GM12892 (cell line): ENCODE measurements at regions not wholly inside any gene's neighbourhood (a gene's known extent, or its start where the extent isn't known, plus 50 kb on each side); places are given as distances from the start of the nearest gene placed in this dataset.

ENCODE experiments used
- DNase-seq: peaks from one replicate; pipeline ENCODE4 v3.0.0; 2011; ENCODE audit not compliant: insufficient read length
- FAIRE-seq: peaks from 2 replicates; lab custom pipeline; 2011; peaks lifted over from hg19 to GRCh38; lab: Jason Lieb, UNC
- POLR2A ChIP-seq: IDR thresholded peaks from 2 replicates; pipeline ENCODE4 v1.6.1; 2011; ENCODE audit warnings: low read depth, low read length, control low read depth
- POLR2AphosphoS5 ChIP-seq: IDR thresholded peaks from 2 replicates; pipeline ENCODE4 v1.6.1; 2011; ENCODE audit warnings: low read depth, low read length, control low read depth
- TAF1 ChIP-seq: IDR thresholded peaks from 2 replicates; pipeline ENCODE4 v1.6.1; 2011; ENCODE audit warnings: low read depth, mild to moderate bottlenecking, control low read depth, low read length, borderline replicate concordance

DNA sequence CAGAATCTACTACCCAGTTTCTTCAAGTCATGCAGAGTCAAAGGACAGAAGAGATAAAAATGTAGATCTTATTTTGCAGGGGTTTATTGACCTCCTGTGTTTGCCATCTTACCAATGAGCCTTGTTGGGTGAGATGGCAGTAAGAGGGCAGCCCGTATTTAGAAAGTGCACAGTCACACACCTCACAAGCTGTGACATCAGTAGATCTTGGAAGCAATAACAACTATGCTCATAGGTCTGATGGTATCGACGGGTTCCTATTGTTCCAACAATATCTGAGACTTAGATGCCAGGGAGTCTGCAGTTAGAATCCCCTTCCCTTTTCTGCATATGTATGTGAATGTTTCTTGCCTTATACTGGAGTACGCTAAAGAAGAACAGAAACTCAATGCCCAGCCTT is 189.0 kb upstream of the DYRK2 start:
- no peak for TF ChIP-seq TAF1
- TF ChIP-seq POLR2AphosphoS5, result no peak
- TF ChIP-seq POLR2A, result no peak

DNA sequence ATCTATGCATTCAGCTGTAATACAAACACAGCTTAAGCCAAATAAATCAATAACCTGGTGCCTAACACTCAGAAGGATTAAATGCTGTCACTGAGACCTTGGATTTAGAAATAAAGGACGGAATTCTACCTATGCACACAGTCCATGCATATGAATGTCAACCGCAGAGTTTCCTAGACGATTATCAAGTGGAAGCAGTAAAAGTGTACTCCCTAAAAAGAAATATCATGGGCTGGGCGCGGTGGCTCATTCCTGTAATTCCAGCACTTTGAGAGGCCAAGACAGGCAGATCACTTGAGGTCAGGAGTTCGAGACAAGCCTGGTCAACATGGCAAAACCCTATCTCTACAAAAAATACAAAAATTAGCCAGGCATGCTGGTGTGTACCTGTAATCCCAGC is 188.2 kb upstream of the DYRK2 start:
- TF ChIP-seq TAF1 (no peak), POLR2A (no peak), POLR2AphosphoS5 (no peak)
- DNase-seq (no peak), FAIRE-seq (no peak)

More for the DNA sequence above, 189.0 kb upstream of the DYRK2 start:
- DNase-seq (no peak), FAIRE-seq (no peak)

DNA sequence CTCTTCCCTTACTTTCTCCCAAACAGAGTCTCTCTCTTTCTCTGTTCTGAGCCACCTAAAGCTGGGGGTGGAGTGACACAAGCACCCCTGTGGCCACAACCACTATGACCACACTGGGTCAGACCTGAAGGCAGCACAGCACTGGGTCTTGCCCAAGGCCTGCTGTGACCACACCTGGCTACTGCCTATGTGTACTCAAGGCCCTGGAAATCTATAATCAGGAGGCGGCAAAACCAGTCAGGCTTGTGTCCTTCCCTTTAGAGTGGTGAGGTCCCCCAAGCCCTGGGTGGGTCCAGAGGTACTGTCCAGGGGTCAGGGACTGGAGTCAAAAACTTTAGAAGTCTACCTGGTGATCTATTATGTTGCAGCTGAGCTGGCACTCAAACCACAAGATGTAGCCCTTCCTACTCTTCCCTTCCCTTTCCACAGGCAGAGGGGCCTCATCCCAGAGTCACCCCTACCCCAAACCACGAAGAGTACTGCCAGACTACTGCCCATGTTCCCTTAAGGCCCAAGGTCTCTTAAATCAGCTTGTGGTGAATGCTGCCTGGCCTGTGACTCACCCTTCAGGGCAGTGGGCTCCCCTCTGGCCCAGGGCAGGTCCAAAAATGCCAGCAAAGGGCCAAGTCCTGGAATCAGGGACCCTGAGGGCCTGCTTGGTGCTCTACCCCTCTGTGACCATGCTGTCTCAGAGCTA is 179.8 kb upstream of the DYRK2 start:
- no peak for DNase-seq
- FAIRE-seq, result no peak
- TF ChIP-seq POLR2AphosphoS5, result no peak
- TF ChIP-seq TAF1, result no peak
- TF ChIP-seq POLR2A, result no peak

DNA sequence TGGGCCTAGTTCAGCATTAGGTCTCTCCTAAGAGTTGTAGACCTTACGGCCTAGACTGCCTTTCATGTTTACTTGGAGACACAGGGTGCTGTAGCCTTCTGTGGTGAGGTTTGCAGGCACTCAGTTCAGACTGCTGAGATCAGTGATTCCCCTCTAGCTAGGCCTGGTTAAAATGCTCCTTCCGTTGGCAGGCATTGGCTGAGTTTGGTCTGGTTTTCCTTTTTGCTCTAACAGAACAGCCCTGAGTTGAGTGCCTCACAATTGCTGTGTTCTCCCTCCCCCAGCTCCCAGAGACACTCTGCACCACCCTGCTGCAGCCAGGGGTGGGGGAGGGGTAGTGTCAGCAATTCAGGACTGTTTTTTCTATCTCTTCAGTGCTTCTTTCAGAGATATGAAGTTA is 178.9 kb upstream of the DYRK2 start:
- TF ChIP-seq POLR2AphosphoS5 (no peak), POLR2A (no peak), TAF1 (no peak)
- no peak for DNase-seq
- no peak for FAIRE-seq

DNA sequence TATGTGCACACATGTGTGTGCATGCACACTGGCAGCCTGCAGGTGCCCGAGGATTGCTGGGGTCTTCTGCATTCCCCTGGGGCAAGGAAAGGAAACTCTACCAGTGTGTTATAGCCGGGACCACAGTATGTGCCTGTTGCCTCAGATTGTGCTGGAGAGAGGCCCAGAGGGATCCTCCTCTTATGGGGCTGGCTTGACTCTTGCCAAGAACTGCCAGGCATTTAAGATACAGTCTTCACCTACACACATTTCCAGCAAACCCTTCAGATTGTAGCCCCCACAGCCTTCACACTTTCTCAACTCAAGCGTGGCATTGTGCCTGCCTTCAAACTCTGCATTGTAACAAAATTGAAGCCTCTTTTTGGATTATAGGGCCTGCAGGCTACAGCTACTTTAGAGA is 176.7 kb upstream of the DYRK2 start:
- FAIRE-seq (no peak), DNase-seq (no peak)
- TF ChIP-seq TAF1 (no peak), POLR2AphosphoS5 (no peak), POLR2A (no peak)

DNA sequence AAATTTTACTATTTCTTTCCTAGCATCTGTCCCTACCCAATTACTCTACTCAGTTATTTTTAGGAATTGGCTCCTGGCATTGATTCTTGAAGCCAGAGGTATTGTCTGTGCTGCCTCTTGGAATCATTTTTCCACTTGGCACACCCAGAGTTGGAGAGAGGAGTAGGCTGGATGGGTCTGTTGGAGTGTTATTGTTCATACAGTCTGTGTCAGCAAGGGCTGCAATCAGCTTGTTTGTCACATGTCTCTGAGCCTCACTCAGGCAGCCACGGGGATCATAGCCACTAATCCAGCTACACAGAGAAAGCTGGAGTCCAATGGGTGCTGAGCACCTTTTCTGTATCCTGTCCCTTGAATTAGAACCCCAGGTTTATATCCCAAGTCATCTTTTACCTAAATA is 176.0 kb upstream of the DYRK2 start:
- TF ChIP-seq POLR2AphosphoS5 (no peak), TAF1 (no peak), POLR2A (no peak)
- FAIRE-seq, result no peak
- no peak for DNase-seq

DNA sequence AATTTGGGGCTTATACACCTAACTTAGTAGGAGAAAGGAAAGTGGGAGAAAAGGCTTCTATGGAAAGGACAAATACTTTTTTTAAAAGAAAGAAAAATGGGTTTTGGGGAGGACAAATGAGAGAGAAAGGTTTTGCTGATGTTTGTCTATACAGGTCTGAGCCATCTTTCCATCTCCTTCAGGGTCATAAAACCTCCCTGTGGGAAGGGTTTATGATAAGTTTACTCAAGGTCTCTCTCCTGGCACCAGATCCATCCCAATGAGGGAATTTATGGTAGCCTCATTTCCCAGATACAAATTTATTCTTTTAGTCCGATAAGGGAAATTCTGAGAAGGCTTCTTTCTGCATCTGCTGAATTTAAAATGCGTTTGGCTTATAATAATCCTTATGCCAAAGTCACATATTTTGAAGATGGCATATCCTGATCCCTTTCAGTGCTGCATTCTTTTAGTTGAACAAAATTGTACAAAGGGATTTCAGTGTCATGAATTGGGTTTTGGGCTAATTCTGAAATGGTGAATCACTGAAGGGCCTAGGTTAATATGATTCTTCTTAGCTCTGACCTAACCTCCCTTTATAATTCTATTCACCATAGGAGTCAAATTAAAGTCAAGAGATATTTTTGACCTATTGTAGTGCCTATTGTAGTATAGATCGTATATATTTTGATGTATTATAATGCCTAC is 173.5 kb upstream of the DYRK2 start:
- peak; percentile 17 for FAIRE-seq
- no peak for DNase-seq

DNA sequence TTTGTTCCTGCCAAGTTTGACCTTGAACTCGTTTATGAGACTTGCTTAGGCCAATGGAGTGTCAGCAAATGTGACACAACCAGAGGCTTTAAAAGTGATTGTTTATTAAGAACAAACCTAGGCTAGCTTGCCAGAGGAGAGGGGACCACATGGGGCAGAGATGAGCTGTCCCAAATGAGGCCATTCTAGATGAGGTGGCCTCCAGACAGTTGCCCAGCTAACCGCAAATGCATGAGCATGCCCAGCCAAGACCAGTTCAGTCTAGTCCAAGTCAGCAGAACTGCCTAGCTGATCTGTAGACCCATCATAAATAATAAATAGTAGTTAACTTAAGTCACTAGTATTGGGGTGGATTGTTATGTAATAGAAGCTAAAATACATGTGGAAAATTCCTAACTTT is 172.8 kb upstream of the DYRK2 start:
- DNase-seq (no peak), FAIRE-seq (no peak)
- TF ChIP-seq POLR2AphosphoS5 (no peak), POLR2A (no peak), TAF1 (no peak)

More for the DNA sequence above, 173.5 kb upstream of the DYRK2 start:
- TF ChIP-seq POLR2A (no peak), TAF1 (no peak), POLR2AphosphoS5 (no peak)

DNA sequence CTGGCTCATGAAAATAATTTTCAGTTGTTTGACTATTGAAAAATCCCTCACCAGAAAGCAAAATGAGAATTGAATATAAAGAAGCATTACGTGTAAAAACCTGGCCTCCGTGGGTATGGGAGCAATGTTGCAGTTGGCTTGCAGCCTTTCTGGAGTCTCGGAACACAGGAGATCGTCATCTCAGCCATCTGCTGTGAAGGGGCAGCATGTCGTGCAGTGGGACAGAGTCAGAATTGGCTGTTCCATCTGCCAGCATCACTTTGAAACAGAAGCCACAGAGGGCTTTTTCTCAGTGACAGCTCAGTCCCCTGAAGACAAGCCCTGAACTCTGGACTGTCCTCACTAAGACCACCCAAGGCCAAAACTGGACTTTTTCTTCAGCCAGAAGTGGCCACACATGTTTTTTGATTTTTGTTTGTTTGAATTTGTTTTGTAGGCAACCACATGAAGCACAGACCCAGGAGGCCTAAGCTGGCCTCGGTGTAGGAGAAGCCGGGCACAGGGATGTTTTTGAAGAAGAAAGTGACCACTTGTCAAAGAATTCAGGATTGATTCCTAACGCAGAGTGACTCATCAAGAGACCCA is 170.8 kb upstream of the DYRK2 start:
- TF ChIP-seq POLR2AphosphoS5, result no peak
- TF ChIP-seq POLR2A, result no peak
- TF ChIP-seq TAF1, result no peak
- no peak for FAIRE-seq
- DNase-seq, result no peak

DNA sequence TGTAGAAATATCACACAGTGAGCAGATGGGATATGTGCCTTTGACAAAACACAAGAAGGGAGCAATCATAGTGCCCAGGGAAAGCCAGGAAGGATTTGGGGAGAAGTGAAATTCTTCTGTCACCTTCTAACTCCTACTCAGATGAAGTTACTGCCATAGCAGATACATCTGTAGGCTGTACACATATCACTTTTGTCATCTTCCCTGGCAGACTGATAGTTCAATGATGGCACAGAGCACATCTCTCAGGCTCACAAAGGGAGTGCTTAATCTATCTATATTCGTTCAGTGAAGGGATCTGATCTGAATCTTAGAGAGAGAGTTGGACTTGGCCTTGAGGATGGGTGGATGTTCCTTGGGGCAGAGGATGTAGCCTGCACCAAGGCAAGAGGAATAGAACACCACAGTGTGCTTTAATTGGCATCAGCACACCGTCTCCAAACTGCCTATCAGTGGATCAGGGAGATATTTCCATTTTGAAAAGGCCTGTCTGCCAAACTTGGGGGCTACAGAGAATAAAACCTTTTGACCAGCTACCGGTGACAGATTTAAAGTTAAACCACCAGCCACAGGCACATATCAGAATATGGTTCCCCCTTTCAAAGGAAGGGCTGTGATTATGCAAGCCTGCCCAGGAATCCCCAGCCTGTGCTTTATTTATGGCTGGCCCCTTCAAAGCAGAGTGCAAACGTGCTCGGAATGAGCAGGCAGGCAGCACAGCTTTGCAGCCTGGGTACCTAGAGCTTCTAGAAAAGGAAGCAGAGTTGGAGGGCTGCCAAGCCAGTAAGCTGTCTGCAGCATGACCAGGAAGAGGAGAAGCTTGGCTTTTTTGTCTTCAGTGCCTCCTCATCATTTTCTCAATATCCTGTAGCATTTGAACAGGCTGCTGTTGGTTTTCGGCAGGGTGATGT is 165.5 kb upstream of the DYRK2 start:
- FAIRE-seq (peak; percentile 82), DNase-seq (peak; percentile 5)
- TF ChIP-seq POLR2A (no peak), TAF1 (no peak)
